ENCODE measurements at regions not wholly inside any gene's neighbourhood (a gene's known extent, or its start where the extent isn't known, plus 50 kb on each side); places are given as distances from the start of the nearest gene placed in this dataset.

- TF ChIP-seq, protein P1, sequence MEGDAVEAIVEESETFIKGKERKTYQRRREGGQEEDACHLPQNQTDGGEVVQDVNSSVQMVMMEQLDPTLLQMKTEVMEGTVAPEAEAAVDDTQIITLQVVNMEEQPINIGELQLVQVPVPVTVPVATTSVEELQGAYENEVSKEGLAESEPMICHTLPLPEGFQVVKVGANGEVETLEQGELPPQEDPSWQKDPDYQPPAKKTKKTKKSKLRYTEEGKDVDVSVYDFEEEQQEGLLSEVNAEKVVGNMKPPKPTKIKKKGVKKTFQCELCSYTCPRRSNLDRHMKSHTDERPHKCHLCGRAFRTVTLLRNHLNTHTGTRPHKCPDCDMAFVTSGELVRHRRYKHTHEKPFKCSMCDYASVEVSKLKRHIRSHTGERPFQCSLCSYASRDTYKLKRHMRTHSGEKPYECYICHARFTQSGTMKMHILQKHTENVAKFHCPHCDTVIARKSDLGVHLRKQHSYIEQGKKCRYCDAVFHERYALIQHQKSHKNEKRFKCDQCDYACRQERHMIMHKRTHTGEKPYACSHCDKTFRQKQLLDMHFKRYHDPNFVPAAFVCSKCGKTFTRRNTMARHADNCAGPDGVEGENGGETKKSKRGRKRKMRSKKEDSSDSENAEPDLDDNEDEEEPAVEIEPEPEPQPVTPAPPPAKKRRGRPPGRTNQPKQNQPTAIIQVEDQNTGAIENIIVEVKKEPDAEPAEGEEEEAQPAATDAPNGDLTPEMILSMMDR (IDR thresholded peaks at IDR 0.05; ENCODE audit: borderline replicate concordance, extremely low read depth, low read length, poor library complexity, severe bottlenecking), result no peak
- TF ChIP-seq EZH2 (IDR thresholded peaks at IDR 0.05; ENCODE audit: borderline replicate concordance, low read depth, low read length, severe bottlenecking), result no peak
Observed at GRCh38 chr1:4599951-4600481, 54.4 kb upstream of the AJAP1 start.

Data from DND-41 (cell line).